Activated naive CD8-positive, alpha-beta T cell treated with anti-CD3 and anti-CD28 coated beads for 36 hours (primary cell): ENCODE measurements at regions not wholly inside any gene's neighbourhood (a gene's known extent, or its start where the extent isn't known, plus 50 kb on each side); places are given as distances from the start of the nearest gene placed in this dataset.

Experiments
- DNase-seq: peaks from one replicate; pipeline ENCODE4 v3.0.0; 2021
- H3K27ac Mint-ChIP-seq: one replicate; pipeline ENCODE4 v1.8.0; 2022; ENCODE audit warnings: mild to moderate bottlenecking, moderate library complexity, mixed read lengths
- H3K27me3 Mint-ChIP-seq: one replicate; pipeline ENCODE4 v1.8.0; 2022; ENCODE audit warnings: mild to moderate bottlenecking, mixed read lengths
- H3K36me3 Mint-ChIP-seq: one replicate; pipeline ENCODE4 v1.8.0; 2021; ENCODE audit warnings: mild to moderate bottlenecking, mixed read lengths
- H3K4me1 Mint-ChIP-seq: one replicate; pipeline ENCODE4 v1.8.0; 2021; ENCODE audit warnings: mixed read lengths
- H3K4me3 Mint-ChIP-seq: one replicate; pipeline ENCODE4 v1.8.0; 2022; ENCODE audit warnings: mild to moderate bottlenecking, moderate library complexity, mixed read lengths
- H3K9me3 Mint-ChIP-seq: one replicate; pipeline ENCODE4 v1.8.0; 2022; ENCODE audit warnings: mixed read lengths

GRCh38 chr20:10754824-10755223, 81.0 kb upstream of the JAG1 start:
- H3K27ac Mint-ChIP-seq = no peak overlapping the region
- H3K9me3 Mint-ChIP-seq = no peaks in the 10 kb centered on the region
- H3K4me3 Mint-ChIP-seq = no peak overlapping the region
- peaks cover 23% of the 10 kb centered on the region for H3K27me3 Mint-ChIP-seq
- no peaks in the 10 kb centered on the region for H3K4me1 Mint-ChIP-seq
- no peaks in the 10 kb centered on the region for H3K36me3 Mint-ChIP-seq
- no peak for DNase-seq

GRCh38 chr20:10758446-10758845, 84.6 kb upstream of the JAG1 start:
- H3K9me3 Mint-ChIP-seq = no peaks in the 10 kb centered on the region
- H3K27ac Mint-ChIP-seq = no peak overlapping the region
- H3K27me3 Mint-ChIP-seq = peaks cover 23% of the 10 kb centered on the region
- no peak for DNase-seq
- no peak overlapping the region for H3K4me3 Mint-ChIP-seq
- no peaks in the 10 kb centered on the region for H3K4me1 Mint-ChIP-seq
- H3K36me3 Mint-ChIP-seq = no peaks in the 10 kb centered on the region

GRCh38 chr20:10761232-10761631, 87.4 kb upstream of the JAG1 start:
- H3K36me3 Mint-ChIP-seq = no peaks in the 10 kb centered on the region
- peaks cover 10% of the 10 kb centered on the region for H3K27me3 Mint-ChIP-seq

GRCh38 chr20:10761786-10762185, 88.0 kb upstream of the JAG1 start:
- Mint-ChIP-seq H3K4me1 (no peaks in the 10 kb centered on the region), H3K9me3 (no peaks in the 10 kb centered on the region), H3K36me3 (no peaks in the 10 kb centered on the region), H3K27me3 (peaks cover 8% of the 10 kb centered on the region), H3K27ac (no peak overlapping the region), H3K4me3 (no peak overlapping the region)
- DNase-seq = no peak

More at GRCh38 chr20:10761232-10761631, 87.4 kb upstream of the JAG1 start:
- Mint-ChIP-seq H3K9me3 (no peaks in the 10 kb centered on the region), H3K4me1 (no peaks in the 10 kb centered on the region), H3K4me3 (no peak overlapping the region), H3K27ac (no peak overlapping the region)
- DNase-seq = no peak

GRCh38 chr20:10762216-10762615, 88.4 kb upstream of the JAG1 start:
- no peaks in the 10 kb centered on the region for H3K9me3 Mint-ChIP-seq
- no peak overlapping the region for H3K27ac Mint-ChIP-seq
- H3K4me3 Mint-ChIP-seq = no peak overlapping the region
- DNase-seq = no peak
- H3K4me1 Mint-ChIP-seq = no peaks in the 10 kb centered on the region
- H3K36me3 Mint-ChIP-seq = no peaks in the 10 kb centered on the region
- peaks cover 4% of the 10 kb centered on the region for H3K27me3 Mint-ChIP-seq

GRCh38 chr20:10763112-10763511, 89.3 kb upstream of the JAG1 start:
- peaks cover 1% of the 10 kb centered on the region for H3K27me3 Mint-ChIP-seq
- H3K9me3 Mint-ChIP-seq = no peaks in the 10 kb centered on the region
- no peaks in the 10 kb centered on the region for H3K36me3 Mint-ChIP-seq
- no peak overlapping the region for H3K27ac Mint-ChIP-seq
- H3K4me3 Mint-ChIP-seq = no peak overlapping the region
- H3K4me1 Mint-ChIP-seq = no peaks in the 10 kb centered on the region
- DNase-seq = no peak

- no peaks in the 10 kb centered on the region for H3K9me3 Mint-ChIP-seq
- H3K27ac Mint-ChIP-seq = no peak overlapping the region
- DNase-seq = no peak
- no peaks in the 10 kb centered on the region for H3K27me3 Mint-ChIP-seq
- H3K36me3 Mint-ChIP-seq = no peaks in the 10 kb centered on the region
- no peaks in the 10 kb centered on the region for H3K4me1 Mint-ChIP-seq
- H3K4me3 Mint-ChIP-seq = no peak overlapping the region
These were observed 95.9 kb upstream of the JAG1 start for GRCh38 chr20:10769700-10770099.

GRCh38 chr20:10770753-10771152, 97.0 kb upstream of the JAG1 start:
- H3K4me1 Mint-ChIP-seq = no peaks in the 10 kb centered on the region
- H3K27ac Mint-ChIP-seq = no peak overlapping the region
- H3K27me3 Mint-ChIP-seq = peaks cover 4% of the 10 kb centered on the region
- DNase-seq = no peak
- no peaks in the 10 kb centered on the region for H3K36me3 Mint-ChIP-seq
- H3K9me3 Mint-ChIP-seq = no peaks in the 10 kb centered on the region
- no peak overlapping the region for H3K4me3 Mint-ChIP-seq

GRCh38 chr20:10771435-10772140, 97.8 kb upstream of the JAG1 start:
- Mint-ChIP-seq H3K27me3 (peaks cover 7% of the 10 kb centered on the region), H3K9me3 (no peaks in the 10 kb centered on the region), H3K4me3 (no peak overlapping the region), H3K27ac (no peak overlapping the region), H3K36me3 (no peaks in the 10 kb centered on the region), H3K4me1 (no peaks in the 10 kb centered on the region)
- DNase-seq = no peak

- H3K4me3 Mint-ChIP-seq = no peak overlapping the region
- DNase-seq = no peak
- no peaks in the 10 kb centered on the region for H3K36me3 Mint-ChIP-seq
- no peak overlapping the region for H3K27ac Mint-ChIP-seq
- H3K27me3 Mint-ChIP-seq = peaks cover 7% of the 10 kb centered on the region
- H3K4me1 Mint-ChIP-seq = no peaks in the 10 kb centered on the region
- H3K9me3 Mint-ChIP-seq = no peaks in the 10 kb centered on the region
These were observed 100.7 kb upstream of the JAG1 start for GRCh38 chr20:10774357-10774943.

GRCh38 chr20:10777710-10778109, 103.9 kb upstream of the JAG1 start:
- no peak overlapping the region for H3K4me3 Mint-ChIP-seq
- H3K27me3 Mint-ChIP-seq = peaks cover 12% of the 10 kb centered on the region
- DNase-seq = no peak
- no peaks in the 10 kb centered on the region for H3K4me1 Mint-ChIP-seq
- no peaks in the 10 kb centered on the region for H3K36me3 Mint-ChIP-seq
- H3K9me3 Mint-ChIP-seq = no peaks in the 10 kb centered on the region
- no peak overlapping the region for H3K27ac Mint-ChIP-seq

GRCh38 chr20:10779911-10780310, 106.1 kb upstream of the JAG1 start:
- no peak overlapping the region for H3K4me3 Mint-ChIP-seq
- H3K27ac Mint-ChIP-seq = no peak overlapping the region
- H3K4me1 Mint-ChIP-seq = no peaks in the 10 kb centered on the region
- peaks cover 15% of the 10 kb centered on the region for H3K27me3 Mint-ChIP-seq
- no peaks in the 10 kb centered on the region for H3K36me3 Mint-ChIP-seq
- no peaks in the 10 kb centered on the region for H3K9me3 Mint-ChIP-seq
- no peak for DNase-seq

- Mint-ChIP-seq H3K9me3 (no peaks in the 10 kb centered on the region), H3K27ac (no peak overlapping the region), H3K4me3 (no peak overlapping the region), H3K27me3 (peaks cover 11% of the 10 kb centered on the region), H3K4me1 (no peaks in the 10 kb centered on the region), H3K36me3 (no peaks in the 10 kb centered on the region)
- DNase-seq = no peak
These were observed 107.1 kb upstream of the JAG1 start for GRCh38 chr20:10780901-10781300.

- Mint-ChIP-seq H3K9me3 (no peaks in the 10 kb centered on the region), H3K4me1 (no peaks in the 10 kb centered on the region), H3K27ac (no peak overlapping the region), H3K27me3 (peaks cover 8% of the 10 kb centered on the region), H3K36me3 (no peaks in the 10 kb centered on the region), H3K4me3 (no peak overlapping the region)
- DNase-seq = no peak
These were observed 107.7 kb upstream of the JAG1 start for GRCh38 chr20:10781526-10781925.

- Mint-ChIP-seq H3K27me3 (peaks cover 8% of the 10 kb centered on the region), H3K4me3 (no peak overlapping the region), H3K4me1 (no peaks in the 10 kb centered on the region), H3K36me3 (no peaks in the 10 kb centered on the region), H3K9me3 (no peaks in the 10 kb centered on the region), H3K27ac (no peak overlapping the region)
- no peak for DNase-seq
These were observed 110.1 kb upstream of the JAG1 start for GRCh38 chr20:10783707-10784553.
